GM12865 (cell line): ENCODE measurements at regions not wholly inside any gene's neighbourhood (a gene's known extent, or its start where the extent isn't known, plus 50 kb on each side); places are given as distances from the start of the nearest gene placed in this dataset.

Experiments used
- DNase-seq: peaks from one replicate; pipeline ENCODE4 v3.0.0; 2010; ENCODE audit warnings: low read depth
- H3K4me3 ChIP-seq: 2 replicates; pipeline ENCODE4 v1.5.1; 2011; ENCODE audit warnings: mild to moderate bottlenecking, low read depth, low read length, control low read depth
- TF ChIP-seq, protein P1 (sequence below): IDR thresholded peaks from 2 replicates; pipeline ENCODE4 v1.5.1; 2011; ENCODE audit warnings: low read length, control low read depth, low read depth, inconsistent platforms; ENCODE audit not compliant: insufficient read depth; ENCODE audit errors: missing control alignments

DNA sequence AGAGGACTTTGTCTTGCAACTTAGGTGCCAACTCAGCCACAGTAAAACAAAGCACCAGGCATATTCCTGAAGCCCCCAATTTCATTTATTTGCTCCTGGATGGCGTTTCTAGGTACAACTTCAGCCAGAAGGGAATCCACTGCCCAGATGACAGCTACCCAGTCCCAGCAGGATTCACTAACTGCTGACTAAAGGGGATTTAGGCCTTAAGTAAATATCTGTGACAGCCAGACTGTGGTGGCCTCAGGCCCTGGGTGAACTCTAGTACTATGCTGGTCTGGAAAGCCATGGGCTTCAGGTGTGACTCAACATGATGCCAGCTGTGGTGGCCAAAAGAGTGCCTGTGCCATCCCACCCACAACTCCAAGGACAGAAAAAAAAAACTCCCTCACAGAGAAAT lies 396.1 kb upstream of the CCNG1 start:
- no peak overlapping the region for H3K4me3 ChIP-seq
- no peak for DNase-seq
- TF ChIP-seq, protein P1, sequence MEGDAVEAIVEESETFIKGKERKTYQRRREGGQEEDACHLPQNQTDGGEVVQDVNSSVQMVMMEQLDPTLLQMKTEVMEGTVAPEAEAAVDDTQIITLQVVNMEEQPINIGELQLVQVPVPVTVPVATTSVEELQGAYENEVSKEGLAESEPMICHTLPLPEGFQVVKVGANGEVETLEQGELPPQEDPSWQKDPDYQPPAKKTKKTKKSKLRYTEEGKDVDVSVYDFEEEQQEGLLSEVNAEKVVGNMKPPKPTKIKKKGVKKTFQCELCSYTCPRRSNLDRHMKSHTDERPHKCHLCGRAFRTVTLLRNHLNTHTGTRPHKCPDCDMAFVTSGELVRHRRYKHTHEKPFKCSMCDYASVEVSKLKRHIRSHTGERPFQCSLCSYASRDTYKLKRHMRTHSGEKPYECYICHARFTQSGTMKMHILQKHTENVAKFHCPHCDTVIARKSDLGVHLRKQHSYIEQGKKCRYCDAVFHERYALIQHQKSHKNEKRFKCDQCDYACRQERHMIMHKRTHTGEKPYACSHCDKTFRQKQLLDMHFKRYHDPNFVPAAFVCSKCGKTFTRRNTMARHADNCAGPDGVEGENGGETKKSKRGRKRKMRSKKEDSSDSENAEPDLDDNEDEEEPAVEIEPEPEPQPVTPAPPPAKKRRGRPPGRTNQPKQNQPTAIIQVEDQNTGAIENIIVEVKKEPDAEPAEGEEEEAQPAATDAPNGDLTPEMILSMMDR = no peak

DNA sequence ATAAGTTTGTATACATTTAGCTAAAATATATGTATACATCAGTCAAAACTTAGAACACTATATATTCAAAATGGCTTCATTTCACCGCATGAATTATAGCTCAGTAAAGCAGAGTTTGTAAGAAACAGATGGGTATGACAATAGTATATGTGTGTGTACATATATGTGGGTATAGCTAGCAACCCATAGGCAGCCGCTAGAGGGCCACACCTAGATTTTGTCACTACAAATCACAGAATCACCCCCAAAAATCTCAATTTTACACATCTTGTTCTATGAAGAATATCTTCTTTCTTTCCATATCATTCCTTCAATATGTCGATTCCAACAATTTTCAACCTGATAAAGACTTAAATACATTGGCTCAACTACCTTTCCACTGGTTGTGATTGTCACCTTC lies 357.8 kb upstream of the CCNG1 start:
- no peak overlapping the region for H3K4me3 ChIP-seq
- TF ChIP-seq, protein P1 = peak; percentile 53
- peak; percentile 30 for DNase-seq

DNA sequence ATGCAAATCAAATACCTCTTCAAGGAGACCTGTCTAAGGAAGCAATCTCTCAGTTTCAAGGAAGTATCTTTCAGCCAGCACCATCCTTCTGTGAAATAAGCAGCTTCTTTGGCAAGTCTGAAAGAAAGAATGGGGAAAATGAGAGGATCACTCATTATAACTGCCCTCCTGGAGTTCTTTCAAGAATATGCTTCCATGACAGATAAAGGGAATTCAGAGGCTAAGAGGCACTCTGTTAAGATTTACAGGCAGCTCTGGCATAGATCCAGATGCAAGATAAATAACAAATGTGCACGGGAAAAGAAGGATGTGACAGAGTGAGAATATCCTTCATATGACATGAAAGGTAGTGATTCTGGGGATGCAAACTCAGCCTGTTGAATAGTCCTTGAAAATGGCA lies 348.2 kb upstream of the CCNG1 start:
- no peak for DNase-seq
- H3K4me3 ChIP-seq = no peak overlapping the region
- TF ChIP-seq, protein P1 = no peak

DNA sequence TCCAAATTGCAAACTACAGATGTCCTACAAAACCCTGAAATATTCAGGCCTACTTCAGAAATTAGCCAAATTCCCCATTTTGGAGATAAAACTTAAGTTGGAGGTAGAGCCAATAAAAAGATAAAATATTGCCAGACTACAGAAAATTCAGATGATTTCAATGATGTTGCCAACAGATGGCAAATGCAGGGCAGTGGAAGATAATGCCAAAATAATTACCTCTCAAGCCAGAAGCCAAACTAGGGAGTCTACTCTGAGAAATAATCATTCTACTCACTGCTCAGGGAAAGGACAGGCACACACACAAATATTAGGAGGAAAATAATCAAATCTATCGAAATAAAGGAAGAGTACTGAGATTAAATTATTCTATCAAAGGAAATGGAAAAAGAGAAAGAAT lies 347.5 kb upstream of the CCNG1 start:
- DNase-seq = no peak
- H3K4me3 ChIP-seq = no peak overlapping the region
- TF ChIP-seq, protein P1 = no peak

DNA sequence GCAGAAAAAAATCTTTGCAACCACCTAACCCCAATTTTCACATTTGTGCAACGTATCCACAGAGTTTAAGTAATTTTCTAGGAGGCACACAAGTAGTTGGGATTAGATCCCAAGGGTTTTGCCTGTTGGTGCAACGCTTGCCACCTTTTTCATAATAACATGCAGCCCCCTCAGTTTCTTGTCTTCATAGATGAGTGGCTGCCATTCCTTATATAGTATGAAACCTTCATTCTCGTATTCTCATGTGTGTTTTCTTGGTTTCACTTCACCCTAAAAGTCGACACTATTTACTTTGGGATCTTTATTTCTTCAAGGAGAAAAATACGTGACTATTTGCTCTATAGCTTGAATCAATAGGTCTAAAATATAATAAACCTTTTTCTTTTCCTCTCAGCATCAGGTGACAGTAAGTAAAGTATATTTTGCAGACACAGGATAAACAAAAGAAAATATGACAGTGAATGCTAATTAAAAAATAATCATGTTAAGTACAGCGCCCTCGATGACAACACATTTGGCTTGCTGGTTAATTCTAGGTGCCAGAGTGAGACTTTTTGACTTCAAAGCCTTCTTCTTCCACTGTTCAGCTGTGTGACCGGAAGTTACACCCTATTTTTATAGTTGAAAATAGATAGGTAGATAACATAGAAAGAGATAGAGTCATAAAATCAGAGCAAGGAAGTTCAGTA lies 342.8 kb upstream of the CCNG1 start:
- peak; percentile 52 for DNase-seq
- peak overlapping the region; percentile 38 for H3K4me3 ChIP-seq
- TF ChIP-seq, protein P1 = no peak

DNA sequence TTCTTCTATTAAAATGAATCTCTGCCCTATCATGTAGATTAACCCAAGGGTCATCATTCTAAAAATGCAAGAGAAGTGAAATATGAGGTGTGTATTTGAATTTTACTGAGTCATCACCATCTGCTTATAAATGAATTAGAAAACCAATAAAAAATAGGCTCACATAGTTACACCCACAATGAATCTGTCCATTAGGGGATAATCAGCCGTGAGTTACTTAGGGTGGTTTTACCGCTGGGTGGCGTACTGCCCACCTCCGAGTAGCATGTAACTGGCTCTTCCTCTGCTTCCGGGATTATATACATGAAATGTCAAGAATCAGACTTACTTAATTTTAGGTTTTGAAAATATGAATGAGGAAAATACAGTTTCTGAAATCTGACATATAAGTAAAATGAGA lies 332.9 kb upstream of the CCNG1 start:
- no peak overlapping the region for H3K4me3 ChIP-seq
- peak; percentile 28 for DNase-seq
- TF ChIP-seq, protein P1 = peak; percentile 31

DNA sequence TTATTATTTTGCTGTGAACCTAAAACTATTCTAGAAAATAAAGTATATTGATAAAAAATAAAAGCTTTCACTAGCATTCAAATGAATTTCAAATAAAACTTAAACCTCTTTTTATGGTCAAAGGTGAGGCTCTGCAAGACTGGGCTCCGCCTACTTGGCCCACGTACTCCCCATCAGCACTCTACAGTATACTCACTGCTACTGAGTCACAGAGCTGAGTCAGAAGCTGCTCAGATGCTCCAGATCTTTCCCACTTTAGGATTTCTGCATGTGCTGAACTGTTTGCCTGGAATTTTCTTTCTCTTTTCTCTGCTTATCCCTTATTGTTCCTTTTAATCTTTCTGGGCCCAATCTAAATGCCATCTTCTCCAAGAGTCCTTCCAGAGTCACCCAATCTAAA lies 331.9 kb upstream of the CCNG1 start:
- H3K4me3 ChIP-seq = no peak overlapping the region
- DNase-seq = no peak
- TF ChIP-seq, protein P1 = no peak
